ENCODE measurements at regions not wholly inside any gene's neighbourhood (a gene's known extent, or its start where the extent isn't known, plus 50 kb on each side); places are given as distances from the start of the nearest gene placed in this dataset.

- TF ChIP-seq CTCF (IDR thresholded peaks at IDR 0.05) (no peak), POLR2AphosphoS5 (IDR thresholded peaks at IDR 0.05) (no peak), EP300 (IDR thresholded peaks at IDR 0.05) (no peak)
Observed at GRCh38 chr7:85972504-85973141, 671.1 kb upstream of the GRM3 start.
